Neural progenitor cell (in vitro differentiated cells): ENCODE measurements at regions not wholly inside any gene's neighbourhood (a gene's known extent, or its start where the extent isn't known, plus 50 kb on each side); places are given as distances from the start of the nearest gene placed in this dataset.

ENCODE experiments used
- DNase-seq: peaks from one replicate; pipeline ENCODE4 v3.0.0-alpha.2; 2016; ENCODE audit warnings: low spot score
- H2AFZ ChIP-seq: fragments of 200-600 bp; sonication (generic); replicated peaks from 2 replicates; pipeline ENCODE4 v1.6.1; 2016; ENCODE audit warnings: antibody characterized with exemption
- H3F3A ChIP-seq: fragments of 200-600 bp; sonication (generic); 2 replicates; pipeline ENCODE4 v1.6.1; 2016; ENCODE audit warnings: antibody characterized with exemption, low read depth
- H3K27ac ChIP-seq: fragments of 200-600 bp; sonication (generic); 2 replicates; pipeline ENCODE4 v1.5.1; 2016; ENCODE audit warnings: mild to moderate bottlenecking
- H3K27me3 ChIP-seq: fragments of 200-600 bp; sonication (generic); 2 replicates; pipeline ENCODE4 v1.6.1; 2016; ENCODE audit warnings: mild to moderate bottlenecking, moderate library complexity
- H3K36me3 ChIP-seq: fragments of 200-600 bp; sonication (generic); 2 replicates; pipeline ENCODE4 v1.5.1; 2016
- H3K4me1 ChIP-seq: fragments of 200-600 bp; sonication (generic); 2 replicates; pipeline ENCODE4 v1.6.1; 2016; ENCODE audit warnings: mixed run types
- H3K4me2 ChIP-seq: fragments of 200-600 bp; sonication (generic); 2 replicates; pipeline ENCODE4 v1.6.1; 2016
- H3K4me3 ChIP-seq: fragments of 200-600 bp; sonication (generic); 2 replicates; pipeline ENCODE4 v1.5.1; 2016
- H3K79me2 ChIP-seq: fragments of 200-600 bp; sonication (generic); 2 replicates; pipeline ENCODE4 v1.6.1; 2016; ENCODE audit warnings: low read depth
- H3K9ac ChIP-seq: fragments of 200-600 bp; sonication (generic); 2 replicates; pipeline ENCODE4 v1.6.1; 2016
- H3K9me3 ChIP-seq: fragments of 200-600 bp; sonication (generic); 2 replicates; pipeline ENCODE4 v1.5.1; 2016; ENCODE audit warnings: low read depth
- H4K20me1 ChIP-seq: fragments of 200-600 bp; sonication (generic); 2 replicates; pipeline ENCODE4 v1.6.1; 2016; ENCODE audit warnings: low read depth
- H3K27ac Mint-ChIP-seq: 3 replicates; pipeline ENCODE4 v1.8.0; 2021; ENCODE audit warnings: mixed read lengths
- H3K27me3 Mint-ChIP-seq: 2 replicates; pipeline ENCODE4 v1.8.0; 2022; ENCODE audit warnings: low read depth, mild to moderate bottlenecking, inconsistent platforms, moderate library complexity, mixed read lengths; ENCODE audit not compliant: insufficient read depth
- H3K36me3 Mint-ChIP-seq: 3 replicates; pipeline ENCODE4 v1.8.0; 2021; ENCODE audit warnings: mixed read lengths
- H3K4me1 Mint-ChIP-seq: 3 replicates; pipeline ENCODE4 v1.8.0; 2021; ENCODE audit warnings: mixed read lengths
- H3K4me3 Mint-ChIP-seq: 3 replicates; pipeline ENCODE4 v1.8.0; 2021; ENCODE audit warnings: mild to moderate bottlenecking, moderate library complexity, mixed read lengths
- H3K9me3 Mint-ChIP-seq: 3 replicates; pipeline ENCODE4 v1.8.0; 2020; ENCODE audit warnings: mixed read lengths
- EZH2 ChIP-seq: fragments of 200-600 bp; sonication (generic); IDR thresholded peaks from 2 replicates; pipeline ENCODE4 v1.6.1; 2017; ENCODE audit warnings: antibody characterized with exemption, mild to moderate bottlenecking, moderate library complexity
- EZH2phosphoT487 ChIP-seq: fragments of 200-600 bp; sonication (generic); IDR thresholded peaks from 2 replicates; pipeline ENCODE4 v1.6.1; 2017; ENCODE audit warnings: antibody characterized with exemption
- TF ChIP-seq, protein P1 (sequence below): fragments of 200-600 bp; sonication (generic); IDR thresholded peaks from 2 replicates; pipeline ENCODE4 v1.5.1; 2017; ENCODE audit warnings: antibody characterized with exemption, mild to moderate bottlenecking

DNA sequence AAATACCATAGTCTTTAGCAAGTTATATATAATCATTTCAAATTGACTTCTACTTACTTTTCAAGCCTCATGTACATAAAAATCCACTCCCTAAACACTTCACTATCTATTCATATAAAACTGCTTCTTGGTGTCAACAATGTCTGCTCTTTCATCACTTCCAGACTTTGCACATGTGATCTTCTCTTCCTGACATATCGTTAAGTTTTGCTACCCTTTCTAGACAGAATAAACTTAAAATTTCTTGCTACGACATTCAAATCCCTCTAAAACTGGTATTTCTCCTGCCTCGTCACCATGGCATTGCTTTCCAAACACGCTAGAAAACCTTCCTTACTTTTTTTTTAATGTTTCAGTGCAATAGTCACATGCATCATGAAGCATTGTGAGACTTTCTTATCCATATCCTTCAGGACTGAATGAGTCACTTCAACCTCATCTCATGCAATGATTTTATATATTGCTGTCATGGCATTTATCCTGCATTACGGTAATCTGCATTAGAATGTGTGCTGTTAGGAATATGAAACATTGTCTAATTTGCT, 122.8 kb downstream of the GMNC start:
- Histone ChIP-seq H3K36me3 (no peaks in the 10 kb centered on the region), H3K9me3 (no peaks in the 10 kb centered on the region), H3K27ac (no peak overlapping the region), H3K79me2 (no peaks in the 10 kb centered on the region), H3K4me3 (no peak overlapping the region), H3F3A (no peaks in the 10 kb centered on the region), H2AFZ (no peak overlapping the region), H3K9ac (no peak overlapping the region), H3K4me1 (no peaks in the 10 kb centered on the region), H3K4me2 (no peak overlapping the region), H3K27me3 (no peaks in the 10 kb centered on the region), H4K20me1 (no peaks in the 10 kb centered on the region)
- no peaks in the 10 kb centered on the region for H3K4me1 Mint-ChIP-seq
- no peaks in the 10 kb centered on the region for H3K27me3 Mint-ChIP-seq
- TF ChIP-seq EZH2phosphoT487 (no peak), EZH2 (no peak)
- TF ChIP-seq, protein P1, sequence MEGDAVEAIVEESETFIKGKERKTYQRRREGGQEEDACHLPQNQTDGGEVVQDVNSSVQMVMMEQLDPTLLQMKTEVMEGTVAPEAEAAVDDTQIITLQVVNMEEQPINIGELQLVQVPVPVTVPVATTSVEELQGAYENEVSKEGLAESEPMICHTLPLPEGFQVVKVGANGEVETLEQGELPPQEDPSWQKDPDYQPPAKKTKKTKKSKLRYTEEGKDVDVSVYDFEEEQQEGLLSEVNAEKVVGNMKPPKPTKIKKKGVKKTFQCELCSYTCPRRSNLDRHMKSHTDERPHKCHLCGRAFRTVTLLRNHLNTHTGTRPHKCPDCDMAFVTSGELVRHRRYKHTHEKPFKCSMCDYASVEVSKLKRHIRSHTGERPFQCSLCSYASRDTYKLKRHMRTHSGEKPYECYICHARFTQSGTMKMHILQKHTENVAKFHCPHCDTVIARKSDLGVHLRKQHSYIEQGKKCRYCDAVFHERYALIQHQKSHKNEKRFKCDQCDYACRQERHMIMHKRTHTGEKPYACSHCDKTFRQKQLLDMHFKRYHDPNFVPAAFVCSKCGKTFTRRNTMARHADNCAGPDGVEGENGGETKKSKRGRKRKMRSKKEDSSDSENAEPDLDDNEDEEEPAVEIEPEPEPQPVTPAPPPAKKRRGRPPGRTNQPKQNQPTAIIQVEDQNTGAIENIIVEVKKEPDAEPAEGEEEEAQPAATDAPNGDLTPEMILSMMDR = no peak
- no peak overlapping the region for H3K4me3 Mint-ChIP-seq
- DNase-seq = no peak
- H3K9me3 Mint-ChIP-seq = no peaks in the 10 kb centered on the region
- no peak overlapping the region for H3K27ac Mint-ChIP-seq
- H3K36me3 Mint-ChIP-seq = no peaks in the 10 kb centered on the region

GRCh38 chr3:190738636-190739155, 123.8 kb downstream of the GMNC start:
- no peaks in the 10 kb centered on the region for H3K79me2 ChIP-seq
- no peak for DNase-seq
- H3K4me1 ChIP-seq = no peaks in the 10 kb centered on the region
- H3K4me3 ChIP-seq = no peak overlapping the region
- no peak overlapping the region for H3K4me2 ChIP-seq
- H2AFZ ChIP-seq = no peak overlapping the region
- H3K9ac ChIP-seq = no peak overlapping the region
- Mint-ChIP-seq H3K9me3 (no peaks in the 10 kb centered on the region), H3K27me3 (no peaks in the 10 kb centered on the region), H3K27ac (no peak overlapping the region), H3K4me3 (no peak overlapping the region), H3K36me3 (no peaks in the 10 kb centered on the region), H3K4me1 (no peaks in the 10 kb centered on the region)
- H3F3A ChIP-seq = no peaks in the 10 kb centered on the region
- no peaks in the 10 kb centered on the region for H3K36me3 ChIP-seq
- TF ChIP-seq, protein P1 = no peak
- no peak for TF ChIP-seq EZH2
- no peak for TF ChIP-seq EZH2phosphoT487
- H3K9me3 ChIP-seq = no peaks in the 10 kb centered on the region
- H3K27me3 ChIP-seq = no peaks in the 10 kb centered on the region
- H3K27ac ChIP-seq = no peak overlapping the region
- no peaks in the 10 kb centered on the region for H4K20me1 ChIP-seq

GRCh38 chr3:190737446-190737845, 125.0 kb downstream of the GMNC start:
- Mint-ChIP-seq H3K36me3 (no peaks in the 10 kb centered on the region), H3K27ac (no peak overlapping the region), H3K9me3 (no peaks in the 10 kb centered on the region), H3K4me1 (no peaks in the 10 kb centered on the region), H3K27me3 (no peaks in the 10 kb centered on the region), H3K4me3 (no peak overlapping the region)
- Histone ChIP-seq H3K9me3 (no peaks in the 10 kb centered on the region), H3K27me3 (no peaks in the 10 kb centered on the region), H3K4me2 (no peak overlapping the region), H3F3A (no peaks in the 10 kb centered on the region), H3K4me3 (no peak overlapping the region), H3K27ac (no peak overlapping the region), H3K36me3 (no peaks in the 10 kb centered on the region), H4K20me1 (no peaks in the 10 kb centered on the region), H2AFZ (no peak overlapping the region), H3K9ac (no peak overlapping the region), H3K4me1 (no peaks in the 10 kb centered on the region), H3K79me2 (no peaks in the 10 kb centered on the region)
- TF ChIP-seq EZH2phosphoT487 = no peak
- TF ChIP-seq, protein P1 = no peak
- TF ChIP-seq EZH2 = no peak
- no peak for DNase-seq
